ENCODE measurements at regions not wholly inside any gene's neighbourhood (a gene's known extent, or its start where the extent isn't known, plus 50 kb on each side); places are given as distances from the start of the nearest gene placed in this dataset.

GRCh38 chr4:58767598-58767997 lies 1657.4 kb upstream of the IGFBP7 start:
- H3K4me3 ChIP-seq, result no peak overlapping the region
- no peak for TF ChIP-seq CTCF (IDR thresholded peaks at IDR 0.05)
- ATAC-seq (ENCODE audit: insufficient number of reproducible peaks, low FRiP score, low read depth), result no peak

GRCh38 chr4:58766763-58767162 lies 1656.6 kb upstream of the IGFBP7 start:
- Histone ChIP-seq H3K9me3 (no peaks in the 10 kb centered on the region), H3K4me3 (no peak overlapping the region), H3K36me3 (no peaks in the 10 kb centered on the region), H3K4me1 (ENCODE audit: control insufficient read depth in 1 of 2, low read depth in 2 of 2) (no peaks in the 10 kb centered on the region), H3K27ac (no peak overlapping the region), H3K27me3 (replicated peaks; ENCODE audit: insufficient read depth) (no peaks in the 10 kb centered on the region)
- DNase-seq (ENCODE audit: low spot score) (no peak), ATAC-seq (ENCODE audit: insufficient number of reproducible peaks, low FRiP score, low read depth) (no peak)
- no peak for TF ChIP-seq CTCF (IDR thresholded peaks at IDR 0.05)

More at GRCh38 chr4:58767598-58767997, 1657.4 kb upstream of the IGFBP7 start:
- Histone ChIP-seq H3K4me1 (ENCODE audit: control insufficient read depth in 1 of 2, low read depth in 2 of 2) (no peaks in the 10 kb centered on the region), H3K27ac (no peak overlapping the region), H3K27me3 (replicated peaks; ENCODE audit: insufficient read depth) (no peaks in the 10 kb centered on the region), H3K36me3 (no peaks in the 10 kb centered on the region), H3K9me3 (no peaks in the 10 kb centered on the region)
- no peak for DNase-seq (ENCODE audit: low spot score)

- ATAC-seq (ENCODE audit: insufficient number of reproducible peaks, low FRiP score, low read depth), result no peak
- no peaks in the 10 kb centered on the region for H3K9me3 ChIP-seq
- no peak for DNase-seq (ENCODE audit: low spot score)
- H3K36me3 ChIP-seq, result no peaks in the 10 kb centered on the region
- no peaks in the 10 kb centered on the region for H3K4me1 ChIP-seq (ENCODE audit: control insufficient read depth in 1 of 2, low read depth in 2 of 2)
- TF ChIP-seq CTCF (IDR thresholded peaks at IDR 0.05), result no peak
- no peak overlapping the region for H3K27ac ChIP-seq
- no peaks in the 10 kb centered on the region for H3K27me3 ChIP-seq (replicated peaks; ENCODE audit: insufficient read depth)
- H3K4me3 ChIP-seq, result no peak overlapping the region
Observed at GRCh38 chr4:58761563-58761962, 1651.4 kb upstream of the IGFBP7 start.

- ATAC-seq (ENCODE audit: insufficient number of reproducible peaks, low FRiP score, low read depth) (no peak), DNase-seq (ENCODE audit: low spot score) (no peak)
- Histone ChIP-seq H3K4me3 (no peak overlapping the region), H3K9me3 (no peaks in the 10 kb centered on the region), H3K4me1 (ENCODE audit: control insufficient read depth in 1 of 2, low read depth in 2 of 2) (no peaks in the 10 kb centered on the region), H3K27ac (no peak overlapping the region), H3K27me3 (replicated peaks; ENCODE audit: insufficient read depth) (no peaks in the 10 kb centered on the region), H3K36me3 (no peaks in the 10 kb centered on the region)
- TF ChIP-seq CTCF (IDR thresholded peaks at IDR 0.05), result no peak
Observed at GRCh38 chr4:58760737-58761136, 1650.6 kb upstream of the IGFBP7 start.

- no peak overlapping the region for H3K4me3 ChIP-seq
- no peak for TF ChIP-seq CTCF (IDR thresholded peaks at IDR 0.05)
- DNase-seq (ENCODE audit: low spot score) (no peak), ATAC-seq (ENCODE audit: insufficient number of reproducible peaks, low FRiP score, low read depth) (no peak)
- H3K4me1 ChIP-seq (ENCODE audit: control insufficient read depth in 1 of 2, low read depth in 2 of 2), result no peaks in the 10 kb centered on the region
- no peaks in the 10 kb centered on the region for H3K9me3 ChIP-seq
- no peak overlapping the region for H3K27ac ChIP-seq
- H3K27me3 ChIP-seq (replicated peaks; ENCODE audit: insufficient read depth), result no peaks in the 10 kb centered on the region
- H3K36me3 ChIP-seq, result no peaks in the 10 kb centered on the region
Observed at GRCh38 chr4:58760100-58760499, 1649.9 kb upstream of the IGFBP7 start.

All from thoracic aorta (tissue), 2 donors.